T-cell (primary cell): ENCODE measurements at regions not wholly inside any gene's neighbourhood (a gene's known extent, or its start where the extent isn't known, plus 50 kb on each side); places are given as distances from the start of the nearest gene placed in this dataset.

Source experiments
- ATAC-seq, 4 experiments: fragments of 200-7000 bp in 3 of 4; fragments of 150-1000 bp in 1 of 4; cut with Tn5 transposase; replicated peaks in 1 of 4; 1 replicate in 3 of 4; 2 replicates in 1 of 4; pipeline ENCODE4 v1.10.0; 2021; ENCODE audit warnings: moderate library complexity in 3 of 4, mild to moderate bottlenecking in 2 of 4, moderate number of reproducible peaks in 1 of 4
- CTCF ChIA-PET, 2 donors: fragments of 300-600 bp; sonication (Branson Sonifier 250); formaldehyde crosslinking; loops; one replicate each; lab custom pipeline; 2022; ENCODE audit warnings: antibody characterized with exemption in 2 of 2; lab: Charles Lee
- POLR2A ChIA-PET, 2 donors: fragments of 300-600 bp; sonication (Branson Sonifier 250); formaldehyde crosslinking; loops; one replicate each; lab custom pipeline; 2022; ENCODE audit warnings: antibody characterized with exemption in 2 of 2; lab: Charles Lee
- DNase-seq, 35 experiments: peaks; one replicate each; pipeline versions ENCODE4 v3.0.0 to v3.0.0-alpha.2; 2013 to 2023
- H3K27ac ChIP-seq: one replicate; pipeline ENCODE4 v1.5.1; 2013; ENCODE audit warnings: low read length
- H3K27me3 ChIP-seq, 2 experiments: replicated peaks in 1 of 2; 1 replicate in 1 of 2; 2 replicates in 1 of 2; pipeline versions ENCODE4 v1.6.1 to v1.7.0; 2013; ENCODE audit warnings: low read length in 1 of 2, mixed read lengths in 1 of 2; ENCODE audit not compliant: control insufficient read depth in 2 of 2, insufficient read depth in 2 of 2; ENCODE audit errors: extremely low read depth in 1 of 2
- H3K36me3 ChIP-seq, 2 donors: 1 replicate in 1 of 2; 2 replicates in 1 of 2; pipeline versions ENCODE4 v1.6.1 to v1.7.0; 2013; ENCODE audit warnings: low read length in 1 of 2; ENCODE audit not compliant: control insufficient read depth in 2 of 2, insufficient read depth in 1 of 2; ENCODE audit errors: extremely low read depth in 1 of 2
- H3K4me1 ChIP-seq, 2 experiments: 1 replicate in 1 of 2; 2 replicates in 1 of 2; pipeline versions ENCODE4 v1.6.1 to v1.7.0; 2013; ENCODE audit warnings: low read length in 2 of 2, mixed read lengths in 1 of 2; ENCODE audit not compliant: insufficient read depth in 2 of 2, control insufficient read depth in 1 of 2; ENCODE audit errors: extremely low read depth in 1 of 2
- H3K4me3 ChIP-seq, 2 donors: 1 replicate in 1 of 2; 2 replicates in 1 of 2; pipeline versions ENCODE4 v1.5.1 to v1.7.0; 2013; ENCODE audit warnings: mild to moderate bottlenecking in 2 of 2, low read length in 1 of 2, moderate library complexity in 1 of 2; ENCODE audit not compliant: control insufficient read depth in 1 of 2; ENCODE audit errors: extremely low read depth in 1 of 2
- H3K9me3 ChIP-seq: 2 replicates; pipeline ENCODE4 v1.7.0; 2013
- H3K27ac Mint-ChIP-seq, 2 donors: one replicate each; pipeline ENCODE4 v1.8.0; 2020 to 2021; ENCODE audit warnings: mild to moderate bottlenecking in 2 of 2, mixed read lengths in 2 of 2
- H3K27me3 Mint-ChIP-seq, 2 donors: one replicate each; pipeline ENCODE4 v1.8.0; 2021 to 2022; ENCODE audit warnings: mixed read lengths in 2 of 2
- H3K36me3 Mint-ChIP-seq: one replicate; pipeline ENCODE4 v1.8.0; 2021; ENCODE audit warnings: mixed read lengths
- H3K4me1 Mint-ChIP-seq, 3 donors: one replicate each; pipeline ENCODE4 v1.8.0; 2020 to 2022; ENCODE audit warnings: mixed read lengths in 3 of 3, mild to moderate bottlenecking in 1 of 3
- H3K4me3 Mint-ChIP-seq, 3 donors: one replicate each; pipeline ENCODE4 v1.8.0; 2020 to 2022; ENCODE audit warnings: mild to moderate bottlenecking in 3 of 3, mixed read lengths in 3 of 3, moderate library complexity in 3 of 3
- H3K9me3 Mint-ChIP-seq, 3 donors: one replicate each; pipeline ENCODE4 v1.8.0; 2020 to 2022; ENCODE audit warnings: mixed read lengths in 3 of 3
- WGBS: methylation state at CpG from one replicate; pipeline ENCODE4 v1.1.5; 2013; ENCODE audit warnings: missing lambda C conversion rate; ENCODE audit not compliant: insufficient coverage; 5-methylcytosine and 5-hydroxymethylcytosine counted together

DNA sequence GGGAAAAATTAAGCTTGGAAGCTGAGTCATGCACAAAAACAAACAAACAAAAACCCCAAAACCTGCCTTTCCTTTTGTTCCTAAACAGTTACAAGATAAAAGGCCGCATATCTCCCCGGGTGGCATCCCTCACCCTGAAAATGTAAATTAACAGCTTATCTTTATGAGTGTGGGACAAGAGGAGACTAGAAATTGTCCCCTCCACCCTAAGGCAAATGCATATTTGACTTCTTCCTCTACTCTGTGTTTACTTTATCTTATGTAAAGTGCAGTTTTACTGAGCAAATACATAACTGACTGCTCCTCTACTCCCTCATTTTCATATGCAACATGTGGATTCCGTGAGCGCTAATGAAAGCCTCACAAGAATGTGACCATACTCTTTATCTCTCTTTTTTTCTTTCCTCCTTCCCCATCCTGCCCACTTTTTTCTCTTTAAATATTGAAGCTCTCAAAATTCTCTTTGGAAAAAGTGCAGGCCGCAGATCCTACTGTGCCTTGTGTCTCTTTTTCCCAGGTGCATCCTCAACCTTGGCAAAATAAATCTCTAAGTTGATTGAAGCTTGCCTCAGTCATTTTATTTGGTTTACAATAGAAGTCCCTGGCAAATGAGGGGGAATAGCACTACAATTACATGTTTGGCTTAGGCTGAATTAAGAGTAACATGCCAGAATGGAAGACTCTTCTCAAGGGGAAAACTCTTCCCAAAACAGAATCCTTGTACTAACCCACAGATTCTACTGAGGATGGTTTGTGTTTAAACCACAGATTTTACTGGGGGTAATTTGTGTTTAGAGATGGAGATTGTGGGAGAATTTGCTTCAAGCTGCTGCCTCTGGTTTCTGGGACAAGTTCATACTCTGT, 72.7 kb upstream of the WDR72 start:
- Mint-ChIP-seq H3K27me3 (peaks cover 0 to 8% of the 10 kb centered on the region in 2 donors), H3K4me1 (no peaks in the 10 kb centered on the region), H3K4me3 (no peak overlapping the region), H3K9me3 (peaks cover 0 to 12% (median 0%) of the 10 kb centered on the region in 3 donors), H3K27ac (no peak overlapping the region), H3K36me3 (no peaks in the 10 kb centered on the region)
- ChIA-PET CTCF (no interaction called here), POLR2A (no interaction called here)
- WGBS: 86% methylated on average over 1 of the region's 5 CpGs
- H3K4me1 ChIP-seq: no peaks in the 10 kb centered on the region
- ATAC-seq (no peak), DNase-seq (no peak)
- no peaks in the 10 kb centered on the region for H3K27me3 ChIP-seq
- no peaks in the 10 kb centered on the region for H3K9me3 ChIP-seq
- H3K4me3 ChIP-seq: no peak overlapping the region
- no peaks in the 10 kb centered on the region for H3K36me3 ChIP-seq
- H3K27ac ChIP-seq: no peak overlapping the region

DNA sequence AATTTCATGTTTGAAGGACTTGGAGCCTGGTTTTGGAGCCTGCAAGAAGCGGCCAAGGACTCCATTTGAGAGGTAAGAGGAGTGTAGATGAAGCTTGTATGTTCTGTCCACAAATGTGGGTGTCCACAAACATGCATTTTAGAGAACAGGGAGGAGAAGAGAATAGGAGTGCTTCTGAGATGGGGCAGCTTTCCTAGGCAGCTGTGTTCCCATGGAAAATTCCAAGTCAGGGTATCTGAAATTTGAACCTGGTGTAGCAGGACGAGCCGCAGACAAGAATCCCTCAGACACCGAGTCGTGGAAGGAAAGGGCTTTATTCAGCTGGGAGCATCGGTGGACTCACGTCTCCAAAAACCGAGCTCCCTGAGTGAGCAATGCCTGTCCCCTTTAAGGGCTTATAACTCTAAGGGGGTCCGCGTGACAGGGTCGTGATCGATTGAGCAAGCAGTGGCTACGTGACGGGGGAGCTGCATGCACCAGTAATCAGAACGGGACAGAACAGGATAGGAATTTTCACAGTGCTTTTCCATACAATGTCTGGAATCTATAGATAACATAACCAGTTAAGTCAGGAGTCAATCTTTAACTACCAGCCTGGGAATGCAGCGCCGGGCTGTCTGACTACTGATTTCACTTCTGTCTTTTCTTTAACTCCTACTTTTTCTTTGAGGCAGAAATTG, 71.4 kb upstream of the WDR72 start:
- H3K36me3 Mint-ChIP-seq: no peaks in the 10 kb centered on the region
- H3K4me3 ChIP-seq: no peak overlapping the region
- DNase-seq (no peak), ATAC-seq (no peak)
- no peaks in the 10 kb centered on the region for H3K4me1 ChIP-seq
- H3K9me3 ChIP-seq: no peaks in the 10 kb centered on the region
- no peak overlapping the region for H3K4me3 Mint-ChIP-seq
- H3K27me3 Mint-ChIP-seq: peaks cover 0 to 8% of the 10 kb centered on the region in 2 donors
- no peak overlapping the region for H3K27ac ChIP-seq
- no peaks in the 10 kb centered on the region for H3K36me3 ChIP-seq
- peaks cover 0 to 12% (median 0%) of the 10 kb centered on the region in 3 donors for H3K9me3 Mint-ChIP-seq
- ChIA-PET POLR2A (no interaction called here), CTCF (no interaction called here)
- H3K27me3 ChIP-seq: no peaks in the 10 kb centered on the region
- WGBS: 88% methylated on average over 14 of the region's 17 CpGs
- no peaks in the 10 kb centered on the region for H3K4me1 Mint-ChIP-seq
- no peak overlapping the region for H3K27ac Mint-ChIP-seq

DNA sequence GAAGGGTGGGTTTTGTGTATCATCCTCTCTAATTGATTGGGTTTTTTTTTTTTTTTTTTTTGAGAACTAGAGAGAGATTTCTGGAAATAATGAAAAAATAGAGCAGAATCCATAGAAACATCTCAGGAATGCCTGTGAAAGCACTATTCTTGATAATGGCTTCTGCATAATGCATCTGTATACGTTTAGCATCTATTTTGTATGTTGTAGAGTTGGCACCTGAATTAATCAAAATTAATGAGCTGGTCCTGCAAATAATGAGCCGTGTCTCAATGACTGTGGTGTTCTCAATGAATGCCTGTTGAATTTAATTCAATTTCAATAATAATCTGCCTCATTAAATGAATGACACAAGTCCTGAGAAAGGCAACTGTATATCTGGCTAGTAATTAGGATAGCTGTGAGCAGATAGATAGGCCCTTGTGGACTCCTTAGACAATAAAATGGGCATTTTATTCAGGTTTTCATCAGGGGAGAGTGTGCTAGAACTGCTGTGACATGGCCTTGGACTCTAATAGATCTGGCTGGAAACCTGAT, 70.5 kb upstream of the WDR72 start:
- CTCF ChIA-PET: no interaction called here
- H3K27ac ChIP-seq: no peak overlapping the region
- H3K9me3 ChIP-seq: no peaks in the 10 kb centered on the region
- no peak overlapping the region for H3K4me3 ChIP-seq
- H3K27ac Mint-ChIP-seq: no peak overlapping the region
- H3K27me3 ChIP-seq: no peaks in the 10 kb centered on the region
- H3K4me1 ChIP-seq: no peaks in the 10 kb centered on the region
- ATAC-seq: no peak
- no peaks in the 10 kb centered on the region for H3K36me3 ChIP-seq
- no CpG with 5 or more reads among the region's 2 CpGs for WGBS
- H3K27me3 Mint-ChIP-seq: peaks cover 0 to 5% of the 10 kb centered on the region in 2 donors
- no peaks in the 10 kb centered on the region for H3K4me1 Mint-ChIP-seq
- no peak overlapping the region for H3K4me3 Mint-ChIP-seq
- peaks cover 0 to 12% (median 0%) of the 10 kb centered on the region in 3 donors for H3K9me3 Mint-ChIP-seq
- no peak for DNase-seq
- POLR2A ChIA-PET: no interaction called here
- no peaks in the 10 kb centered on the region for H3K36me3 Mint-ChIP-seq

DNA sequence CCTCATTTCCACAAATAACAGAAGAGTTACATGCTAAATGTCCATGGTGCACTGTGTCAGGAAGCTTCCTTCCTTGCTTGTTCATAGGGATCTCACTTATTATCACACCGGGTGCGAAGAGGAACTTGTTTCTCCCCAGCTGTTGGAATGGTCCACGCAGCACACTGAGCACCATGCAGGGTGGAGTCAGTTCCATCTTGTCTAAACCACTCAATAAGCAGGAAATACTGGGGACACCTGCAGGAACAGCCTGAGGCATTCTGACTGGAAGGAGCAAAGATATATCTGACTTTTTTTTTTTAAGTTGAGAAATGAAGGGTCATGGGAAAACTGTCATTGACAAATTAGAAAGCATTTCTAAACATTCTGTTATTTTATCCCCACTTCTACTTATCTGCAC, 70.0 kb upstream of the WDR72 start:
- ATAC-seq (no peak), DNase-seq (no peak)
- CTCF ChIA-PET: no interaction called here
- POLR2A ChIA-PET: no interaction called here
- Mint-ChIP-seq H3K9me3 (peaks cover 0 to 12% (median 2%) of the 10 kb centered on the region in 3 donors), H3K4me3 (no peak overlapping the region), H3K36me3 (no peaks in the 10 kb centered on the region), H3K4me1 (no peaks in the 10 kb centered on the region), H3K27me3 (peaks cover 0 to 5% of the 10 kb centered on the region in 2 donors), H3K27ac (no peak overlapping the region)
- no peak overlapping the region for H3K27ac ChIP-seq
- 70% methylated on average over 3 of the region's 3 CpGs for WGBS
- H3K4me3 ChIP-seq: no peak overlapping the region
- no peaks in the 10 kb centered on the region for H3K36me3 ChIP-seq
- no peaks in the 10 kb centered on the region for H3K4me1 ChIP-seq
- no peaks in the 10 kb centered on the region for H3K9me3 ChIP-seq
- no peaks in the 10 kb centered on the region for H3K27me3 ChIP-seq

DNA sequence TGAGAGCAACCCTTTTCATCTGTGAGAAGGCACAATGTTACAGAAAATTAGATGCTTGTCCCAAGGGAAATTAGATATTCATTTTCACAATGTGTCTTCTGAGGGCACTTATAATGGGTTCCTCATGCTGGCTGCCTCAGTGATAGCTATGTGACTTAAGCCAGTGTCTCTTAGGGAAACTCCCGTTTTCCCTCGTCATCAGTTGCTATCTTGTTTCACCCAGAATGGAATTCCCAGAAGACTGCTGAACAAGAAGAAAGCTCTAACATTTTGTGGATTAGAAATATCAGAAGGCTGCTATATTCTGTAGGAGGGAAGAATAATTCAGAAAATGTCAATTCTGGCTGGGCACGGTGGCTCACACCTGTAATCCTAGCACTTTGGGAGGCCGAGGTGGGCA, 67.9 kb upstream of the WDR72 start:
- no peak for DNase-seq
- Mint-ChIP-seq H3K9me3 (peaks cover 8 to 12% (median 8%) of the 10 kb centered on the region in 3 donors), H3K4me3 (no peak overlapping the region), H3K27ac (no peak overlapping the region), H3K4me1 (no peaks in the 10 kb centered on the region), H3K36me3 (no peaks in the 10 kb centered on the region), H3K27me3 (peaks cover 0 to 5% of the 10 kb centered on the region in 2 donors)
- H3K27ac ChIP-seq: no peak overlapping the region
- H3K27me3 ChIP-seq: no peaks in the 10 kb centered on the region
- no peaks in the 10 kb centered on the region for H3K9me3 ChIP-seq
- 78% methylated on average over 2 of the region's 4 CpGs for WGBS
- ChIA-PET POLR2A (no interaction called here), CTCF (no interaction called here)
- no peaks in the 10 kb centered on the region for H3K36me3 ChIP-seq
- ATAC-seq: no peak
- H3K4me3 ChIP-seq: no peak overlapping the region
- H3K4me1 ChIP-seq: no peaks in the 10 kb centered on the region

DNA sequence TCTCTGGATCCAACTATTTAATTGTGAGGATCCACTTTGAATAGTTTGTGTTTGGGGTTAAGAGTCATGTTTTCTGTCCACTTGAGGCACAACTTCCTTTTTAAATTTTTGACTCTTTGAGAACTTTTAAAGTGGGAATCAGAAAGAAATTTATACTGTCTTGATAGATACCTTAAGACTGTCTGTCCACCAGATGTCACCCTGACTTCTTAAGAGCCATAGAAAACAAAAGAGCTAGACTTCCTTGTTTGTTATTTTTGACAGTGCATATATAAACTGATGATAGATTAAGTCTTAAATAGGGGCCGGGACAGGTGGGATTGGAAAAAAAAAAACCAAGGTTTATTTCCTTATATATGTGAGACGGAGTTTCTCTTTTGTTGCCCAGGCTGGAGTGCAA, 52.1 kb upstream of the WDR72 start:
- no peaks in the 10 kb centered on the region for H3K36me3 Mint-ChIP-seq
- no peak for DNase-seq
- no CpG with 5 or more reads among the region's 2 CpGs for WGBS
- CTCF ChIA-PET: no interaction called here
- no peaks in the 10 kb centered on the region for H3K36me3 ChIP-seq
- no peaks in the 10 kb centered on the region for H3K9me3 ChIP-seq
- H3K9me3 Mint-ChIP-seq: peaks cover 0 to 2% (median 0%) of the 10 kb centered on the region in 3 donors
- H3K27ac ChIP-seq: no peak overlapping the region
- no peak overlapping the region for H3K4me3 ChIP-seq
- no peak overlapping the region for H3K4me3 Mint-ChIP-seq
- H3K27me3 Mint-ChIP-seq: no peaks in the 10 kb centered on the region
- POLR2A ChIA-PET: no interaction called here
- no peaks in the 10 kb centered on the region for H3K27me3 ChIP-seq
- H3K4me1 Mint-ChIP-seq: peaks cover 0 to 3% (median 2%) of the 10 kb centered on the region in 3 donors
- no peak for ATAC-seq
- H3K27ac Mint-ChIP-seq: no peak overlapping the region
- no peaks in the 10 kb centered on the region for H3K4me1 ChIP-seq
